Stimulated activated CD4-positive, alpha-beta T cell treated with anti-CD3 and anti-CD28 coated beads, Interleukin-4, amount 100 ng/mL, for 4 hours (primary cell): ENCODE measurements at regions not wholly inside any gene's neighbourhood (a gene's known extent, or its start where the extent isn't known, plus 50 kb on each side); places are given as distances from the start of the nearest gene placed in this dataset.
"Not testable (repeated sequence)": the region's sequence is repeated elsewhere in the genome, so short reads cannot be mapped to it uniquely, and the experiment has no call there.

Experiments
- DNase-seq, 2 experiments: peaks; one replicate each; pipeline ENCODE4 v3.0.0-alpha.2; 2020

DNA sequence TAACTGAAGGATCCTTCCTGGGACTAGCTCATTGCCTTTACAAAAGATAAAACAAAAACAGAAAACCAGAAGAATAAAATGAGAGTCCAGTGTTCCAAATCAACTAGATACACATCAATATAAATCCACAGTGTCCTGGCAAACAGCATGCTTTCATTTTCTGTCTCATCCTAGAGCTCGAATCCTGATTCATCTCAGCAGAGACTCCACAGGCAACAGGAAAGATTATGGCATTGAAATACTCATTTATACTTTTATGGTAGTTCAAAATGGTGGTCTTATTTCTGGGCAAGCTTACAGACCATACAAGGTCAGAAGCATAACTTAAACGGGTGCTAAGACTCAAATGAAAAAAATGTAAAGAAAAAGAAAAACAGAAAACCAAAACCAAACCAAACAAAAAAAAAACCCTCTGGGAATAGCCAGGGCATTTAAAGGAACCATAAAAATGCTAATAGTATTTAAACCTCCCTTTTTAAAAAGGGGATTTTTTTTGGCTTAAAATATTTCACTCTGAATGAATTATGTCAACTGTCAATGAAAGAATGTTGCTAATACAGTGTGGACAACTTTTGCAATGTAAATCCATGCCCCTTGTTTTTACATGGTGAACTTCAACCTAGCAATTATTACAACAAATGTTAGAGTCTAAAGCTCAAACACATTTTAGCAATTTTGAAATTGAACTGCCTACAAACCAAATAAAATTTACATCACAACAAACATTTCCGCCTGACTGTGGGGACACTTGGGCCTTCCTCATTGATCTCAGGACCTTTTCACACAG, 57.9 kb downstream of the GPR101 start:
- DNase-seq, result no peak

- no peak for DNase-seq
These were observed 65.8 kb downstream of the GPR101 start for GRCh38 chrX:136967966-136968365.

DNA sequence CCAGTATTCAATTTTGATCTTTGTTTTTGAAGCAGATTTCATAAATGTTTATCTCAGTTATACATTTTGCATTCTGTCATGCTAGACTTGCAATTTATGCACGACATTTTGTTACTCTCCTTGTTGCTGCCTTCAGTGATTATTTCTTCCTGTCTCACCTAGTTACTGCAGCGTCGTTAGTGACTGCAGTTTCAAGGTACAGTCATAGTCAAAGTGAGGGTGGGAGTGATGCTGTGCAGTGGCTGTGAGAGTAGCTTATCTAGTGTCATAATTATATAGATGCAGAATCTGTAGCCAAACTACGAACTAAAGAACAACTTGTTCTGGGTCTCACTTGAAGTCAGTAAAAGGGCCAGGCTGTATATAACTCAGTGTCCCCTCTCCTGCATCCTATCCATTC, 69.8 kb downstream of the GPR101 start:
- DNase-seq, result no peak

- DNase-seq, result no peak
These were observed 72.1 kb downstream of the GPR101 start for GRCh38 chrX:136961594-136962135.

GRCh38 chrX:136954930-136955329, 74.4 kb upstream of the RBMX start:
- DNase-seq, result no peak

DNA sequence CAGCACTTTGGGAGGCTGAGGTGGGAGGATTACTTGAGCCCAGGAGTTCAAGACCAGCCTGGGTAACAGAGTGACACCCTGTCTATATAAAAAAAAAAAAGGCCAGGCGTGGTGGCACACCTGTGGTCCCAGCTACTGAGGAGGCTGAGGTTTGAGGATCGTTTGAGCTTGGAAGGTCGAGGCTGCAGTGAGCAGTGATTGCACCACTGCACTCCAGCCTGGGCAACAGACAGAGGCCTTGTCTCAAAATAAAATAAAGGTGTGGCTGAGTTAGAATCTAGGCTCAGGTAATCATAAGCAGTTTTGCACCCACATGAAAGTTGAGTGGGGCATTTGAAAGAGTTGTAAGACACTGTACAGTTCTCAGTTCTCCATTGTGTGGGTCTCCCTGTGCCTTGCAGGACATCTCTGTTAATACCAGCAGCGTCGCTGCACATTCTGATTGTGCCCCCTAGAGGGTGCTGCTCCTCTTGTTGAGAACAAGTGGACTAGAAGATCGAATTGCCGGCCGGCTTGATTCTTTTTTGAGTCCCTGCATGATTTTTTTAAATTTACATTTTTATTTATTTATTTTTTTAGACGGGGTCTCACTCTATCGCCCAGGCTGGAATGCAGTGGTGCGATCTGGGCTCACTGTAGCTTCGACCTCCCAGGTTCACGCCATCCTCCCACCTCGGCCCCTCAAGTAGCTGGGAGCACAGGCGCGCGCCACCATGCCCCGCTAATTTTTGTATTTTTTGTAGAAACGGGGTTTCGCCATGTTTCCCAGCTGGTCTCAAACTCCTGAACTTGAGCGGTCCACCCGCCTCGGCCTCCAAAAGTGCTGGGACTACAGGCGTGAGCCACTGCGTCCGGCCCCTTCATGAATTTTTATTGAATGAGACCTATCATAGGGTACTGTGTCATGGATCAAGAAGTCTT, 73.6 kb upstream of the RBMX start:
- peak; percentile 40 to 54 for DNase-seq

DNA sequence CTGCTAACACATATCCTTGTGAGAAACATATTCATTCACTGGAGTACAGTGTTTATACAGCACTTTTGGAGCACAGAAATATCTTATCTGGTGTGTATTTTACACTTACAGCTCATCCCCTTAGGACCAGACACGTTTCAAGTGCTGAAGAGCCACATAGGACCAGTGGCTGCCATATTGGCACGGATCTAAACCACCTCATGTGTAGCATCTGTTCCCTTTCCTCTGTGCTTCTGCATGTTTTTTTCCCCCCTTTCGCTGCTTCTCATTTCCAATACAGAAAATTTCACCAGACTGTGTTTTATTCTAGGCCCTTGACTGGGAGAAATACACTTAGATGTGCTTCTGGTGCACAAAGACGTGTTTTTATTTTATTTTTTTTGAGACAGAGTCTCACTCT, 69.7 kb upstream of the RBMX start:
- no peak for DNase-seq

DNA sequence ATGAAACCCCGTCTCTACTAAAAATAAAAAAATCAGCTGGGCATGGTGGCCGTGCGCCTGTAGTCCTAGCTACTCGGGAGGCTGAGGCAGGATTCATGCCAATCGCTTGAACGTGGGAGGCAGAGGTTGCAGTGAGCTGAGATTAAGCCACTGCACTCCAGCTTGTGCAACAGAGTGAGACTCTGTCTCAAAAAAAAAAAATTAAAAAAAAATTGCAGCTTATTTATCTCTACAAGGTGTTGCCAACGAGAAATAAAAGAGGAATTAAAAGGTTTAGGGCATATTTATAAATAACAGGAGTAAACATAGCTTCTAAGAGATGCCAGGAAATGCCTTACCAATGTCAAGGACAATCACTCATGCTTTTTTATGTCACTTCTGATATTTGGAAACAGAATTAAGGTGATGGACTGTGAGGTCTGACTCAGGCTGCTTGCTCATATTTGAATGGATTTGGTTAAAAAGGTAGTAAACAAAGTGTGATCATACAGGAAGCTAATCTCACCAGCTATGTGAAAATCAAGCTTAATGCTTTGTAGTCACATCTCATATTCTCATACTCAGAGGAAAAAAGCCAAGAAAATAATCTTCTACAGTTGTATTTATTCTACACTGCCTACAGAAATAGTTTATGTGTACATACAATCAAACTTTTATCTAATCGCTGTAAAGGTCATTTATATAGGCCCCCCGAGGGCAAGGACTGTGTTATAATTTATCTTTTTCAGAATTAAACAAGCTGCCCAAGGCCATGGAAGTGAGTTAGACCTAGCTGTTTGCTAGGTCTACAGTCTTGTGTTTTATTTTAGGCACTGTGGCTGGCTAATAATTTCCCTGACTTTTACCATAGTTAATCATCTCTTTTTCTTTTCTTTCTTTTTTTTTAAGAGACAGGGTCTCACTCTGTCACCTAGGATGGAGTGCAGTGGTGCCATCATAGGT, 61.1 kb upstream of the RBMX start:
- DNase-seq, result no peak

DNA sequence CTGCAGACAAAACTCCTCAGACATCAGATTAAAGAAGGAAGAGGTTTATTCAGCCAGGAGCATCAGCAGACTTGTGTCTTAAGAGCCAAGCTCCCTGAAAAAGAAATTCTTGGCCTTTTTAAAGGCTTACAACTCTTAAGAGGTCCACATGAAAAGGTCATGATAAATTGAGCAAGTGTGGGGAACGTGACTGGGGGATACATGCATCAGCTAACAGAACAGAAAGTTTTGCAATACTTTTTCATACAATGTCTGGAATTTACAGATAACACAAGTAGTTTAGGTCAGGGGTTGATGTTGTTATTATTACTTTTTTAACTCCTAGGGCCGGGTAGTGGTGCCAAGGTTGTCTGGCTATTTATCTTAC, 55.6 kb upstream of the RBMX start:
- no peak for DNase-seq

GRCh38 chrX:136935533-136936182, 55.1 kb upstream of the RBMX start:
- DNase-seq, result peak; percentile 1 to 4

DNA sequence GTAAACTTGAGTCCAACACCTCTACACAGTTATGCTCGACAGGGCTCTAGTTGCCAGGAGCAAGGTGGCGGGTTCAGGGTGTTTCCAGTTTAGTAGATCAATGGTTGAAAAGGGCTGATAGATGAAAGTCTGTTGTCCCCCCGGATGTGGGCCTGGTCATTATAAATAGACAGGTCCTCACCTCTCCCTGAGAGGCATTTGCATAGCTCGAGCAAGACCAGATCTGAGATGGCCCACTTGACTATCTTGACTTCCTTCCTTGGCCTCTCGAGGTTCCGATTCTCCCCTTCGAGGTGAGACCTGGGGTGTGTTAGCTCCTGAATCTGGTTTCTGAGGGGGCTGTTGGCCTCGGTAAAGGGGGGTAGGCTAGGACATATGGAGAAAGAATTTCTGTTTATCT, 54.1 kb upstream of the RBMX start:
- DNase-seq, result not testable (repeated sequence)

- no peak for DNase-seq
These were observed 53.2 kb upstream of the RBMX start for GRCh38 chrX:136933611-136934145.

GRCh38 chrX:136931661-136932060, 51.1 kb upstream of the RBMX start:
- DNase-seq, result no peak
